ENCODE measurements at regions not wholly inside any gene's neighbourhood (a gene's known extent, or its start where the extent isn't known, plus 50 kb on each side); places are given as distances from the start of the nearest gene placed in this dataset.

- TF ChIP-seq GATA2 (IDR thresholded peaks at IDR 0.05; ENCODE audit: low read depth, low read length) = no peak
- TF ChIP-seq GATA3 (IDR thresholded peaks at IDR 0.05; ENCODE audit: low read depth, low read length) = no peak
Measured at GRCh38 chr16:80039777-80040176, 439.2 kb upstream of the MAF start.

GRCh38 chr16:80038566-80038965, 438.0 kb upstream of the MAF start:
- no peak for TF ChIP-seq GATA3 (IDR thresholded peaks at IDR 0.05; ENCODE audit: low read depth, low read length)
- no peak for TF ChIP-seq GATA2 (IDR thresholded peaks at IDR 0.05; ENCODE audit: low read depth, low read length)

GRCh38 chr16:80034948-80035663, 434.6 kb upstream of the MAF start:
- no peak for TF ChIP-seq GATA3 (IDR thresholded peaks at IDR 0.05; ENCODE audit: low read depth, low read length)

- TF ChIP-seq GATA2 (IDR thresholded peaks at IDR 0.05; ENCODE audit: low read depth, low read length) (no peak), GATA3 (IDR thresholded peaks at IDR 0.05; ENCODE audit: low read depth, low read length) (no peak)
Measured at GRCh38 chr16:80034469-80034826, 433.9 kb upstream of the MAF start.

- TF ChIP-seq GATA3 (IDR thresholded peaks at IDR 0.05; ENCODE audit: low read depth, low read length) (no peak), GATA2 (IDR thresholded peaks at IDR 0.05; ENCODE audit: low read depth, low read length) (no peak)
Measured at GRCh38 chr16:80033783-80034468, 433.4 kb upstream of the MAF start.

GRCh38 chr16:80029761-80030481, 429.4 kb upstream of the MAF start:
- TF ChIP-seq GATA3 (IDR thresholded peaks at IDR 0.05; ENCODE audit: low read depth, low read length) = no peak
- no peak for TF ChIP-seq GATA2 (IDR thresholded peaks at IDR 0.05; ENCODE audit: low read depth, low read length)

GRCh38 chr16:80029381-80029630, 428.8 kb upstream of the MAF start:
- TF ChIP-seq GATA3 (IDR thresholded peaks at IDR 0.05; ENCODE audit: low read depth, low read length) (no peak), GATA2 (IDR thresholded peaks at IDR 0.05; ENCODE audit: low read depth, low read length) (no peak)

GRCh38 chr16:80028581-80029380, 428.2 kb upstream of the MAF start:
- TF ChIP-seq GATA2 (IDR thresholded peaks at IDR 0.05; ENCODE audit: low read depth, low read length) (no peak), GATA3 (IDR thresholded peaks at IDR 0.05; ENCODE audit: low read depth, low read length) (no peak)

GRCh38 chr16:80027007-80027965, 426.7 kb upstream of the MAF start:
- TF ChIP-seq GATA2 (IDR thresholded peaks at IDR 0.05; ENCODE audit: low read depth, low read length) = no peak
- no peak for TF ChIP-seq GATA3 (IDR thresholded peaks at IDR 0.05; ENCODE audit: low read depth, low read length)

GRCh38 chr16:80025236-80025635, 424.7 kb upstream of the MAF start:
- TF ChIP-seq GATA3 (IDR thresholded peaks at IDR 0.05; ENCODE audit: low read depth, low read length) = no peak
- no peak for TF ChIP-seq GATA2 (IDR thresholded peaks at IDR 0.05; ENCODE audit: low read depth, low read length)

- no peak for TF ChIP-seq GATA3 (IDR thresholded peaks at IDR 0.05; ENCODE audit: low read depth, low read length)
- no peak for TF ChIP-seq GATA2 (IDR thresholded peaks at IDR 0.05; ENCODE audit: low read depth, low read length)
Measured at GRCh38 chr16:80024443-80024842, 423.9 kb upstream of the MAF start.

GRCh38 chr16:80023865-80024264, 423.3 kb upstream of the MAF start:
- TF ChIP-seq GATA3 (IDR thresholded peaks at IDR 0.05; ENCODE audit: low read depth, low read length) (no peak), GATA2 (IDR thresholded peaks at IDR 0.05; ENCODE audit: low read depth, low read length) (no peak)

- TF ChIP-seq GATA3 (IDR thresholded peaks at IDR 0.05; ENCODE audit: low read depth, low read length) (no peak), GATA2 (IDR thresholded peaks at IDR 0.05; ENCODE audit: low read depth, low read length) (no peak)
Measured at GRCh38 chr16:80019395-80019794, 418.9 kb upstream of the MAF start.
